Heart left ventricle (tissue), 13 donors: ENCODE measurements at regions not wholly inside any gene's neighbourhood (a gene's known extent, or its start where the extent isn't known, plus 50 kb on each side); places are given as distances from the start of the nearest gene placed in this dataset.

Experiments
- POLR2A ChIP-seq, 2 donors: fragments of 450-650 bp; IDR thresholded peaks; one replicate each; pipeline ENCODE4 v1.6.1; 2017; ENCODE audit warnings: antibody characterized with exemption in 2 of 2, mild to moderate bottlenecking in 2 of 2, moderate library complexity in 2 of 2
- TF ChIP-seq, protein P1 (sequence below), 12 donors: fragments of 200-600 bp; sonication (generic) in 4 of 12; IDR thresholded peaks; one replicate each; pipeline versions ENCODE4 v1.5.0 to v1.8.0; 2018 to 2022; ENCODE audit warnings: antibody characterized with exemption in 12 of 12, mild to moderate bottlenecking in 5 of 12
- donor health status: ischemic (EF 13 %, LVEDD 7.1; RV severe dilation, severe dysfunction).
- donor health status: DM: no; HTN: yes; CAD: no.
- donor health status: DM: no; HTN: no; CAD: no.
- donor health status: ischemic (EF 25% LVEDD 6.9; RV normal size, moderate dysfunction).
- donor health status: ischemic (EF 25% LVEDD 5.7; RV mildly dilated, moderate dysfunction).
- donor health status: ischemic (EF 35%, LVEDD 5.7; RV mildly dilated, moderate dysfunction).
- donor health status: nonischemic (EF 11% LVEDD 7.7; RV severe dilation, severe dysfunction).
- donor health status: DM: yes; HTN: yes; CAD: no.
- donor health status: PGD.
- donor health status: ischemic (EF 29% LVEDD 5.4; RV normal size, mild dysfunction).
- donor health status: nonischemic (EF 23%, LVEDD 6.1; RV moderate dilation, normal function).

DNA sequence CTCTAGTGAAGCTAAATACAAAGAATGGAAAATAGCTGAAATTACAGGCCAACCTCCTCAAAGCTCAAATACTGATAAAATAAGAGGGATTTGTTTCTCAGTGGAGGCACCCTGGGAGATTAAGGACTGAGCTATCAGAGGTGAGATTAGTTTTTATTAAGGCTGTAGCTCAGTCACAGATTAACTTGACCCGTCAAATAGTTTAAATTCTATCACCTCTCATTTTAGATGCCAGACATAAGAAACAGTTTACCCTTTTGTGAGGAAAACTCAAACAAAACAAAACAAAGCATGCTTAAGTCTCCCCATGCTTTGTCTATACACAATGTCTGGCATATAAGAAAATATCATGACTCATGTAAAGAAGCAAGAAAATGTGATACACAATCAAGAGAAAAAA lies 208.3 kb upstream of the PMFBP1 start:
- TF ChIP-seq, protein P1, sequence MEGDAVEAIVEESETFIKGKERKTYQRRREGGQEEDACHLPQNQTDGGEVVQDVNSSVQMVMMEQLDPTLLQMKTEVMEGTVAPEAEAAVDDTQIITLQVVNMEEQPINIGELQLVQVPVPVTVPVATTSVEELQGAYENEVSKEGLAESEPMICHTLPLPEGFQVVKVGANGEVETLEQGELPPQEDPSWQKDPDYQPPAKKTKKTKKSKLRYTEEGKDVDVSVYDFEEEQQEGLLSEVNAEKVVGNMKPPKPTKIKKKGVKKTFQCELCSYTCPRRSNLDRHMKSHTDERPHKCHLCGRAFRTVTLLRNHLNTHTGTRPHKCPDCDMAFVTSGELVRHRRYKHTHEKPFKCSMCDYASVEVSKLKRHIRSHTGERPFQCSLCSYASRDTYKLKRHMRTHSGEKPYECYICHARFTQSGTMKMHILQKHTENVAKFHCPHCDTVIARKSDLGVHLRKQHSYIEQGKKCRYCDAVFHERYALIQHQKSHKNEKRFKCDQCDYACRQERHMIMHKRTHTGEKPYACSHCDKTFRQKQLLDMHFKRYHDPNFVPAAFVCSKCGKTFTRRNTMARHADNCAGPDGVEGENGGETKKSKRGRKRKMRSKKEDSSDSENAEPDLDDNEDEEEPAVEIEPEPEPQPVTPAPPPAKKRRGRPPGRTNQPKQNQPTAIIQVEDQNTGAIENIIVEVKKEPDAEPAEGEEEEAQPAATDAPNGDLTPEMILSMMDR (IDR thresholded peaks at IDR 0.05) = no peak
- TF ChIP-seq POLR2A (IDR thresholded peaks at IDR 0.05) = no peak
